H1 (cell line): ENCODE measurements at regions not wholly inside any gene's neighbourhood (a gene's known extent, or its start where the extent isn't known, plus 50 kb on each side); places are given as distances from the start of the nearest gene placed in this dataset.
A peak's percentile ranks its signal among the peaks of the same experiment; 100 is the strongest.

Source experiments
- CTCF ChIP-seq, 3 experiments: IDR thresholded peaks; 1 replicate in 2 of 3; 2 replicates in 1 of 3; pipeline versions ENCODE4 v1.5.1 to v1.6.1; 2011; ENCODE audit warnings: low read length in 3 of 3, mild to moderate bottlenecking in 3 of 3, inconsistent platforms in 2 of 3, low read depth in 1 of 3, moderate library complexity in 1 of 3; ENCODE audit not compliant: insufficient read depth in 1 of 3; ENCODE audit errors: control extremely low read depth in 1 of 3
- RAD21 ChIP-seq, 2 experiments: IDR thresholded peaks in 1 of 2; conservative IDR thresholded peaks in 1 of 2; 2 replicates each; pipeline ENCODE4 v1.6.1; 2011; ENCODE audit warnings: low read depth in 2 of 2, low read length in 2 of 2, improper control_type of control experiment in 1 of 2, inconsistent platforms in 1 of 2, mild to moderate bottlenecking in 1 of 2, moderate library complexity in 1 of 2

GRCh38 chr3:147269907-147270306, 136.4 kb downstream of the ZIC4 start (continued):
- TF ChIP-seq RAD21 (IDR thresholded peaks at IDR 0.05 in 1 of 2, conservative IDR thresholded peaks at IDR 0.05 in 1 of 2; ENCODE audit: low read depth in 2 of 2, low read length in 2 of 2) (0 out of 4 replicates have a peak, but pooled peaks of 1 of the 2 experiments have one; percentile 5), CTCF (IDR thresholded peaks at IDR 0.05; ENCODE audit: control extremely low read depth in 1 of 3, insufficient read depth in 1 of 3, low read depth in 1 of 3, low read length in 3 of 3) (peak in 2 of 3 experiments; percentile 16 to 27; a peak in 2 of 4 replicates)
